Stimulated activated CD4-positive, alpha-beta T cell treated with anti-CD3 and anti-CD28 coated beads, Interleukin-4, amount 100 ng/mL, for 4 hours (primary cell): ENCODE measurements at regions not wholly inside any gene's neighbourhood (a gene's known extent, or its start where the extent isn't known, plus 50 kb on each side); places are given as distances from the start of the nearest gene placed in this dataset.

ENCODE experiments used
- DNase-seq, 2 experiments: peaks; one replicate each; pipeline ENCODE4 v3.0.0-alpha.2; 2020

DNA sequence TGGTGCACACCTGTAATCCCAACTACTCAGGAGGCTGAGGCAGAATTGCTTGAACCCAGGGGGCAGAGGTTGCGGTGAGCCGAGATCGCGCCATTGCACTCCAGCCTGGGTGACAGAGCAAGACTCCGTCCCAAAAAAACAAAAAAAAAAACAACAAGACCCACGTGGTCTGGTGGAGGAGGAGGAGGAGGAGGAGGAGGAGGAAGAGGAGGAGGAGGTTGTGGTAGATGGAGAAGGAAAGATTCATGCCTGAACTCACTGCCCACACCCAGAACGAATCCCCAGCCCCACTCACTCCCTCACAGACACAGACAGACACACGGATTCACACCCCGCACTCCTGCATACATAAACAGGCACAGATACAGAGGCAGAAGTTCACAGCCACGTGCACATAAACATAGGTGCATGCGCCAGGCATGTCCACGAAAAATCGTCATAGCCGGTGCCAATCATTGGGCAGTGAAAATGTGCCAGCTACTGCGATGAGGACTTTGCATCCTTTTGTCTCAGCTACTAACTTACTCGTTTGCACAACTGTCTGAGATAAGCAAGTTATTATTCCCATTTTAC is 138.5 kb downstream of the WSCD1 start:
- no peak for DNase-seq

DNA sequence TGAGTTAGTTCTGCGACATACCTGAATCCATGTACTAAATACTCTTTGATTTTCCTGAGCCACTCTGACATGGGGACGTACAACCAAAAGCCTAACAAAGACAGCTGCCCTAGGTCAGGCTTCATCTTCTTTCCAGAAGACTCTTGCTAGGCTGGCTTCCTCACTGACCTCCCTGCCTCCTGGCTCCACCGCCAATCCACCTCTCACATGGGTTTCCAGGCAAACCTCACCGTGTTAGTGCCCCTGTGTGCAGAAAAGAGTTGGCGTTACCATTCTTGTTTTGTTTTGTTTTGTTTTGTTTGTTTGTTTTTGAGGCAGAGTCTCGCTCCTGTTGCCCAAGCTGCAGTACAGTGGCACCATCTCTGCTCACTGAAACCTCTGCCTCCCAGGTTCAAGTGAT is 135.3 kb downstream of the WSCD1 start:
- DNase-seq = no peak

DNA sequence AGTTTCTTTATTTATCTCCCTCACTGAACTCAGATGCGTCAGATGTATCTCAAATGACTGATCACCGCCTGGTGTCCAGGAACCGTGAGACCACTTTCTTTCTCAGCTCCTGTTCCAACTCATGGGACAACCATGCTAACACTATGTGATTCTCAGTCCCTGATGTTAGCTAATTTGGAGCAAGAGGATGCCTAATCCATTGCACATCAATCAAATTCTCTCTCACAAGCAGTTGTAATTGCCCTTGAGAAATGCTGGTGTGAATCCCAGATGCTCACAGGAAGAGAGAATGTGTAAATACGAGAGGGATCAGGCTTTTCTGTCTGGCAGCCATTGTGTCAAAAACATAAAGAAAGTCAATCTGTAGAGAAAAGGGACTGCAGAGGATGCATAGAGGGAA is 134.9 kb downstream of the WSCD1 start:
- no peak for DNase-seq

DNA sequence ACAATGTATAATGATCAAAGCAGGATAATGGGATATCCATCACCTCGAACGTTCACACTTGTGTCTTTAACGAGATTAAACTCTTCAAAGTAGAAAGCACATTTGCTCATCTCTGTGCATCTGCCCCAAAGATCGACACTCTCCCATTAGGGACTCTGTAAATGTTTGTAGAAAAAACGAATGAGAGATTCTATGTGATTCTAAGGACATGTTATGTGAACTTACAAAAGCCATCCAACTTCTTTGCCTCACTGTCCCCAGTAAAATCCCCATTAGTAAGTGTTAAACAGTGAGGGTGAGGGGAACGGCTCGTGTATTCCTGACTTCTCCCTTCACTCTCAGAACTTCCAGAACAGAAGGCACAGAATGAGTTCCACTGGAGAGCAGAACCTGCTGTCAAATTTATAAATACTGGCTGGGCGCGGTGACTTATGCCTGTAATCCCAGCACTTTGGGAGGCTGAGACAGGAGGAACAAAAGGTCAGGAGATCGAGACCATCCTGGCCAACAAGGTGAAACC is 134.1 kb downstream of the WSCD1 start:
- DNase-seq = no peak

DNA sequence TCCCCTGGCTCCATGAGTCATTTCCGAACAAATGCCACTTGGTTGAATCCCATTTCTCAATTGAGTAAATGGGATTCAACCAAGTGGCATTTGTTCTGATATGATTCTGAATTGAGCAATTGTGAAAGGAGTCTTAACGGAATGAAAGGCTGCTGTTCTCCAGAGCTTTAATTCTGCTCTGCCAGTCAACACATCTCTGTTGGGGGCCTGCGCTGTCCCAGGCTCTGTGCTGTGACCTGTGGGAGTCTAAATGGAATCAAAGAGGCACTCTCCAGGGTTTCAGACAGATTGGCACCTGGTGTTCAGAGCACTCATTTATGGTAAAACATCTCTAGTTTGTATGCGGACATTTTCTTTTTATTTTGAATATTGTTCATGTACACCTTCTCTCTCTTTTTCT is 126.2 kb downstream of the WSCD1 start:
- no peak for DNase-seq

DNA sequence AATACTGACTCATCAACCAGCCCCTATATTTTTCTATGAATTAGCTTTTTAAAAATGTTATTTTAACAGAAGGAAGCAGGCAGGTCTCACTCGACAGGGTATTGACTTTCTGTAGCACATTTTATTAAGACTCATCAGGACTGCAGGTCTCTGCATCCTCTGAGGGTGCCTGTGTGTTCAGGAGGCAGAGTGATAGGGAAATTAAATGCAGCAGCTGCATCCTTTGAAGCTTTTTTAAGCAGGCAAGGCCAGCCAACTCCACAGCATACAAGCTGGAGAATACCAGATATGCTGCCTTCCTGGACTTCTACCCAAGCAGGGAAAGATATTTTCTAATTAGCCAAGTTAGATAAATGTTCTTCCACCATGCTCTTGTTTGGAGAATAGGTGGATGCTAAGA is 124.9 kb downstream of the WSCD1 start:
- no peak for DNase-seq

DNA sequence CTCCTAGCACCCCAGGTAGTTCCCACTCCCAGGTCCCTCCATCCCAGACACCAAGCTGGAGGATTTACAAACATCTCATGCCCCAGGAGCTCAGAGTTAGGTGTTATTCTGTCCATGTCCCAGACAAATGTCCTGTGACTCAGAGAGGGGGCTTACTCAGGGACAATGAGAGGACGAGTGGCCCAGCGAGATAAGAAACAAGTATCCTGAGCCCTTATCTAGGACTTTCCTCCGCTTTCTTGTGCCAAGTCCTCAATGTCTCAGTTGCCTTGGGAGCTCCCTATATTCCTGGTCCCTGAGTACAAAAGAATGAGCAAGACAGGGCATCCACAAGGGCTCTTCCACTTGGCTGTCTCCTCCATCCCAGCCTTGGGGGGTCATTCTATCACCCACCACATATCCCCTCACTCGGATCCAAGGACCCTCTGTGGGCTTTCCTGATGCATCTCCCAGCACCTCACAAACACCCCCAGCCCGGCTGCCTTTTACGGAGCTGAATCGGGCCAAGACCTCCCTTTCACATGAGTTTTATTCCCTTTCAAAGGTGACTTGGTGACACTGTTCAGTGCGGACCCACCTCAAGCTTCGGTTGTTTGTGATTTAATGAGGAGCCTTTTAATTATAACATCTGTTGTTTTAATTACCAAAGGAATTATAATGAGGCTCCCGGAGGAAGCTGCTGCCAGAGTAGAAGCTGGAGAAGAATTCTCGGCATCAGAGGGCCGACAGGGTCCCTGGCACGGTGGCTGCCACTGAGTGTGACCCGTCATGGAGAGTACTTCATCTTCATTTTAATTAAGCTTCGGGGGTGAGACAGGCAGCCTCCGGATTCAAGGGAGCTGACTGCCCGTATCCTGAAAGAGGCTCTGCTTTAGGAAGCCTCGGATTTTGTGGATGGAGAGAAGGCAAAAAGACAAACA is 121.5 kb downstream of the WSCD1 start:
- no peak for DNase-seq

DNA sequence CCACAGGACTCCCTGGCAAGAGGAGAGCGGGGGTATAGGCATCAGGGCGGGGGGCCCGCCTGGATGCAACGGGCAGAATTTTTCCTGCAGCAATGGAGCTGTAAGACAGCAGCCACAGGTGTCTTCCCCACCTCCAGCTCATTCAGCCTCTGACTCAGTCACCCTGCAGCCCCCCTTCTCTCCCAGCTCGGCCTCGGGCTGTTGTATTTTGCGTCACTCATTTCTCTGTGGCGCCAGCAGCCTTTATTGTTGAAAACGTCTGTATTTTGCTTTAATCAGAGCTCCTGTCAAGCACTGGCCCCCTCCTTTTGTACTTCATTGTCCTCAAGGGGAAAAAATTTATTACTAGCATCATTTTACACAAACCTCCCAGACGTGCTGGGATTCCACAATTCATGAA is 117.7 kb downstream of the WSCD1 start:
- no peak for DNase-seq

DNA sequence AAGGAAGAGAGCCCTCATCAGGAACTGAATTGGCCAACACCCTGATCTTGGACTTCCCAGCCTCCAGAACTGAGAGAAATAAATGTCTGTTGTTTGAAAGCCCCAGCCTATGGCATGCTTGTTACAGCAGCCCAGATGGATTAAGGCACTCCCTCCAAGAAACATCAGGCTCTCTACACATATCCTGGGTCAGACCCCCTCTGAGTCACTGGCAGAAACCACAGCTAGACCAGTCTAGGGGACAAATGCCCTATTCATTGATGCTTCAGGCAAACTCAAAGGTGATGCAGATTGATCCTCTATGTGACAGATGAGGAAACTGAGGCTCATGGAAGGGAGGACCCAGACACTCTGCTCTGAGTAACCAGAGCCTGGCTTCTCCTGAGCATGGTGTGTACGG is 116.8 kb downstream of the WSCD1 start:
- no peak for DNase-seq

DNA sequence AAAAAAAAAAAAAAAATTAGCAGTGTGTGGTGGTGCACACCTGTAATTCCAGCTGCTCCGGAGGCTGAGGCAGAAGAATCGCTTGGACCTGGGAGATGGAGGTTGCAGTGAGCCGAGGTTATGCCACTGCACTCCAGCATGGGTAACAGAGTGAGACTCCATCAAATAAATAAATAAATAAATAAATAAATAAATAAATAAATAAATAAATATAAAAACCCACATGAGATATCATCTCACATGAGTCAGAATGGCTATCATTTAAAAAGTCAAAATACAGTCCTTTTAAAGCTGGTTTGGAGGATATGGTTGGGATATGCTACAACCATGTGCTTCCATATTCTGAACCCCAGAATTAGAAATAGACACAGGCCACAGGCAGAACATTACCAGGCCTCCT is 114.3 kb downstream of the WSCD1 start:
- no peak for DNase-seq

DNA sequence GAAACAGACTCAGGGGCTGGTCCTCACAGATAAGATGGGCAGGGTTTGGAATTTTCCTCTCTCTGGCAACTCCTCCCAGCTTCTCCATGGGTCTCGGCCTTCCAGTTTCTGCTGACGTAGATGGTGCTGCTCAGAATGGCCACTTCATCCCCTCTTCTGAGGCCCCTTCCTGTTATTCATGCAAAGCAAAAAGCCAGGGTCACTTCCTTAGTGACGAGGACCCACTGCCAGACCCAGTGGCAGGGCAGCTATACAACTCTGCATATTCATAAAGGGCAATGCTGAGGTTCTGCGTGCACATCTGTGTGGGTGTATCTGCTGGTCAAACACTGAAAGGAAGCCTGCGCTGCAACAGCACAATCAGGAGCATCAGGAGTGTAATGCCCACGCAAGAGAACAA is 108.8 kb downstream of the WSCD1 start:
- no peak for DNase-seq

DNA sequence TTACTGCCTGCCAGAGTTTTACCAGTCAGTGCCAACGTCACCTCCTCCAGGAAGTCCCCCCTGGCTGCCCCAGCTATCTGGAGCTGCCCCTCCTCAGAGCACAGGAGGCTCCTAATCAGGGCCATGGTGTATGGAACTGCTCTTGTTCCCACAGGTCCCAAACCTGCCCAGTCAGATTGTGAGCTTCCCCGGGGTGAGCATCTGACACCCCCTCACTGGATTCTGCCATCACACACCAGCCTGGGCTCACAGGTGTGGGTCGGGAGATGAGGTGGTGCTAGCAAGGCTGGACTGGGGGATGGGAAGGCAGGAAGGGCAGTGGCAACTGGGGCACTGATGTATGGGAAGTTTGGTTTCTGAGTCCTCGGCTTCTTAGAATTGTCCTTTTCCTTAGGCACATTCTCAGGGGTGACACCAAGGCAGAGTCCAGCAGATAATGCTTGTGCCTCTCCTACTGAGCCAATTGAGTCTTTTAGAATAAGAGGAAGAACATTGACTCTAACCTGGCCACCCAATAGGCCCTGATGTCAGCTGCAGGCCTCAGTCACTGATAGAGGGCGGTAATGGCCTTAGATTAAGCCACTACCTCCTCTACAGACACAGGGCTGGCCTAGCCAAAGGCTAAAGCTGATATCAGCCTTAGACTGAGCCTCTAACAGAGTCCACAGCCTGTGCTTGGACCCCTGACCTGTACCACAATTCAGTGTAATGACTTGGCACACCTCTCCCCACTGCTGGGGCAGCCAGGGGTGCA is 107.9 kb downstream of the WSCD1 start:
- no peak for DNase-seq
